ENCODE measurements at regions not wholly inside any gene's neighbourhood (a gene's known extent, or its start where the extent isn't known, plus 50 kb on each side); places are given as distances from the start of the nearest gene placed in this dataset.

DNA sequence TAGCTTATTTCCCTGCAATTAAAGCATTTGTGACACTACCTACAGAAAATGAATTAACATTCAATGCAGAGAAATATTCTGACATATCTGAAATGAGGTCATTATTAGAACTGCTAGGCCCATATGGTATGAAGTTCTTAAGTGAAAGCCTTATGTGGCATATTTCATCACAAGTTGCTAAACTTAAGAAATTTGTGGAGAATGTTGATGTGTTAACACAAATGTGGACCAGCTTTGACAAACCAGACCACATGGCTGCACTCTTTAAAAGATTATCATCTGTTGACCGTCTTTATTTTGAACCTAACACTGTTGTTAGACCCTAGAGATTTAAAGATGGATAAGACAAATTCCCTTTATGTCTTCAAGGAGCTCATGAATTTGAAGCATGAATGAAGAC, 1024.1 kb downstream of the RPA4 start (continued):
- no peak for TF ChIP-seq IRF9 (tag; IDR thresholded peaks at IDR 0.05)
- TF ChIP-seq ETV5 (CRISPR knock-in tag; IDR thresholded peaks at IDR 0.05; ENCODE audit: low read depth) = no peak
- no peak for TF ChIP-seq ZNF592 (IDR thresholded peaks at IDR 0.05)
- no peak for TF ChIP-seq OTX1 (CRISPR knock-in tag; IDR thresholded peaks at IDR 0.05)
- no peak for TF ChIP-seq SFPQ (IDR thresholded peaks at IDR 0.05; ENCODE audit: low read depth, low read length)
- no peak for TF ChIP-seq HDAC8 (tag; IDR thresholded peaks at IDR 0.05)
- no peak for TF ChIP-seq MEF2D (tag; conservative IDR thresholded peaks at IDR 0.05; ENCODE audit: low read depth)
- no peak for TF ChIP-seq POLR2G (IDR thresholded peaks at IDR 0.05; ENCODE audit: low read depth, low read length)
- TF ChIP-seq CHD1 (IDR thresholded peaks at IDR 0.05; ENCODE audit: low read length) = no peak
- no peak for TF ChIP-seq CREB5 (CRISPR knock-in tag; IDR thresholded peaks at IDR 0.05)
